ENCODE measurements at regions not wholly inside any gene's neighbourhood (a gene's known extent, or its start where the extent isn't known, plus 50 kb on each side); places are given as distances from the start of the nearest gene placed in this dataset.

- H3K4me1 ChIP-seq (ENCODE audit: control insufficient read depth, extremely low read depth, insufficient read depth, low read length), result no peaks in the 10 kb centered on the region
- no TSS peak for BruUV-seq (replicated peaks)
- no peak overlapping the region for H3K9ac ChIP-seq (replicated peaks; ENCODE audit: extremely low read depth, insufficient read depth, low read length)
- intact Hi-C loops (cut with micrococcal nuclease), result no loop called here
- no peaks in the 10 kb centered on the region for H3K79me2 ChIP-seq (ENCODE audit: control insufficient read depth, insufficient read depth, low read length)
- H3K27ac ChIP-seq (ENCODE audit: insufficient read depth, low read depth, low read length), result no peak overlapping the region
- FAIRE-seq (no peak), DNase-seq (ENCODE audit: low read depth, low spot score) (no peak)
- H3K4me3 ChIP-seq (replicated peaks in 1 of 3; ENCODE audit: insufficient read depth in 1 of 3, low read depth in 1 of 3, low read length in 3 of 3), result no peak overlapping the region
- no peaks in the 10 kb centered on the region for H3K9me3 ChIP-seq (replicated peaks; ENCODE audit: control insufficient read depth, insufficient read depth, low read length)
- no peak overlapping the region for H3K4me2 ChIP-seq (ENCODE audit: insufficient read depth, low read length)
- H3K36me3 ChIP-seq (ENCODE audit: control insufficient read depth in 2 of 2, extremely low read depth in 1 of 2, insufficient read depth in 2 of 2, low read length in 2 of 2), result no peaks in the 10 kb centered on the region
- no peaks in the 10 kb centered on the region for H3K27me3 ChIP-seq (ENCODE audit: control insufficient read depth in 2 of 2, insufficient read depth in 2 of 2, low read length in 2 of 2)
- no peak overlapping the region for H2AFZ ChIP-seq (ENCODE audit: low read depth, low read length)
- no peaks in the 10 kb centered on the region for H4K20me1 ChIP-seq (replicated peaks; ENCODE audit: control insufficient read depth, extremely low read depth, insufficient read depth, low read length)
- dilution Hi-C loops (cut with MboI; ENCODE audit: extremely low pct_ligation_motif_present, low sequenced_read_pairs), result no loop called here
- no peak for TF ChIP-seq MYC (IDR thresholded peaks at IDR 0.05; ENCODE audit: low read depth, low read length)
- TF ChIP-seq POLR2AphosphoS5 (IDR thresholded peaks at IDR 0.05; ENCODE audit: insufficient read depth, low read depth, low read length), result no peak
- TF ChIP-seq FOS (IDR thresholded peaks at IDR 0.05; ENCODE audit: borderline replicate concordance, insufficient read depth, low read length), result no peak
- no peak for TF ChIP-seq JUN (IDR thresholded peaks at IDR 0.05; ENCODE audit: borderline replicate concordance, insufficient read depth, insufficient read length, low read depth)
- no peak for TF ChIP-seq MAX (IDR thresholded peaks at IDR 0.05; ENCODE audit: insufficient read depth, insufficient read length)
- TF ChIP-seq POLR2A (IDR thresholded peaks at IDR 0.05; ENCODE audit: low read depth, low read length), result no peak
- TF ChIP-seq EZH2 (IDR thresholded peaks at IDR 0.05; ENCODE audit: borderline replicate concordance, low read depth, low read length, severe bottlenecking), result no peak
- TF ChIP-seq GATA2 (IDR thresholded peaks at IDR 0.05; ENCODE audit: insufficient read depth, insufficient read length, low read depth, low read length), result no peak
- TF ChIP-seq CTCF (IDR thresholded peaks at IDR 0.05; ENCODE audit: extremely low read depth in 1 of 2, insufficient read depth in 1 of 2, low read depth in 1 of 2, low read length in 2 of 2), result no peak
- H3K9me1 ChIP-seq (replicated peaks; ENCODE audit: control insufficient read depth, extremely low read depth, insufficient read depth, low read length), result no peaks in the 10 kb centered on the region
- CTCF ChIA-PET, result no interaction called here
- POLR2A ChIA-PET, result no interaction called here
These were observed 356.4 kb downstream of the NR2F1-AS1 start for GRCh38 chr5:93224624-93225023.

Measured in endothelial cell of umbilical vein (primary cell).